Endothelial cell of umbilical vein (primary cell): ENCODE measurements at regions not wholly inside any gene's neighbourhood (a gene's known extent, or its start where the extent isn't known, plus 50 kb on each side); places are given as distances from the start of the nearest gene placed in this dataset.

Source experiments
- EZH2 ChIP-seq: IDR thresholded peaks from 2 replicates; pipeline ENCODE4 v1.6.1; 2012; ENCODE audit warnings: borderline replicate concordance, low read depth, mild to moderate bottlenecking, moderate library complexity, low read length, inconsistent platforms; ENCODE audit not compliant: severe bottlenecking
- MYC ChIP-seq: IDR thresholded peaks from one replicate; pipeline ENCODE4 v1.6.1; 2011; ENCODE audit warnings: mild to moderate bottlenecking, low read depth, low read length
- POLR2A ChIP-seq: IDR thresholded peaks from 2 replicates; pipeline ENCODE4 v1.6.1; 2012; ENCODE audit warnings: low read depth, mild to moderate bottlenecking, control low read depth, low read length
- TF ChIP-seq, protein P1 (sequence below), 2 donors: IDR thresholded peaks; 1 replicate in 1 of 2; 2 replicates in 1 of 2; pipeline ENCODE4 v1.5.1; 2011; ENCODE audit warnings: low read length in 2 of 2, mild to moderate bottlenecking in 2 of 2, moderate library complexity in 2 of 2, control low read depth in 1 of 2, inconsistent platforms in 1 of 2, low read depth in 1 of 2; ENCODE audit not compliant: insufficient read depth in 1 of 2; ENCODE audit errors: extremely low read depth in 1 of 2
- TF ChIP-seq, protein P2 (sequence below): IDR thresholded peaks from 2 replicates; pipeline ENCODE4 v1.6.1; 2011; ENCODE audit not compliant: insufficient read depth, insufficient read length

DNA sequence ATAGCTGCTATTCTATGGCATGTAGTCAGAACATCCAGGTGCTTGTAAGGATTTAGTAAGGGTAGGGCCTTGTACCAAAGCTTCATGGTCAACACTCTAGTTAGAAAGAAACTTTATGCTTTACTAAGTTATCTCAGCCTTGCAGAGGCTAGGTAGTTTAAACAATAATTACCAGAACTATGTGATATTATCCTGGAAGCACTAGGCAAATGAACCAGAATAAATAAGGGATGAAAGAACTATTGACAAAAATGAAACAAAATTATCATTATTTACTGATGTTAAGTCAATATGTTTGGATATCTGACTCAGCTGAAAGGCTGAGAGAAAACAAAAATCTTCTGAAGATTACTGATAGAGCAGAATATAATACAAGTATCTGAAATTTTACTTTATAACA, 1089.1 kb upstream of the RAG2 start:
- TF ChIP-seq POLR2A (no peak), EZH2 (no peak), MYC (no peak)
- TF ChIP-seq, protein P1, sequence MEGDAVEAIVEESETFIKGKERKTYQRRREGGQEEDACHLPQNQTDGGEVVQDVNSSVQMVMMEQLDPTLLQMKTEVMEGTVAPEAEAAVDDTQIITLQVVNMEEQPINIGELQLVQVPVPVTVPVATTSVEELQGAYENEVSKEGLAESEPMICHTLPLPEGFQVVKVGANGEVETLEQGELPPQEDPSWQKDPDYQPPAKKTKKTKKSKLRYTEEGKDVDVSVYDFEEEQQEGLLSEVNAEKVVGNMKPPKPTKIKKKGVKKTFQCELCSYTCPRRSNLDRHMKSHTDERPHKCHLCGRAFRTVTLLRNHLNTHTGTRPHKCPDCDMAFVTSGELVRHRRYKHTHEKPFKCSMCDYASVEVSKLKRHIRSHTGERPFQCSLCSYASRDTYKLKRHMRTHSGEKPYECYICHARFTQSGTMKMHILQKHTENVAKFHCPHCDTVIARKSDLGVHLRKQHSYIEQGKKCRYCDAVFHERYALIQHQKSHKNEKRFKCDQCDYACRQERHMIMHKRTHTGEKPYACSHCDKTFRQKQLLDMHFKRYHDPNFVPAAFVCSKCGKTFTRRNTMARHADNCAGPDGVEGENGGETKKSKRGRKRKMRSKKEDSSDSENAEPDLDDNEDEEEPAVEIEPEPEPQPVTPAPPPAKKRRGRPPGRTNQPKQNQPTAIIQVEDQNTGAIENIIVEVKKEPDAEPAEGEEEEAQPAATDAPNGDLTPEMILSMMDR (IDR thresholded peaks at IDR 0.05; ENCODE audit: extremely low read depth in 1 of 2, insufficient read depth in 1 of 2, low read depth in 1 of 2, low read length in 2 of 2), result no peak
- TF ChIP-seq, protein P2, sequence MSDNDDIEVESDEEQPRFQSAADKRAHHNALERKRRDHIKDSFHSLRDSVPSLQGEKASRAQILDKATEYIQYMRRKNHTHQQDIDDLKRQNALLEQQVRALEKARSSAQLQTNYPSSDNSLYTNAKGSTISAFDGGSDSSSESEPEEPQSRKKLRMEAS, result no peak
